Activated CD4-positive, alpha-beta T cell treated with anti-CD3 and anti-CD28 coated beads for 36 hours (primary cell): ENCODE measurements at regions not wholly inside any gene's neighbourhood (a gene's known extent, or its start where the extent isn't known, plus 50 kb on each side); places are given as distances from the start of the nearest gene placed in this dataset.
A peak's percentile ranks its signal among the peaks of the same experiment; 100 is the strongest.
"Not testable (repeated sequence)": the region's sequence is repeated elsewhere in the genome, so short reads cannot be mapped to it uniquely, and the experiment has no call there.

ENCODE experiments used
- ATAC-seq: fragments of 200-7000 bp; cut with Tn5 transposase; one replicate; pipeline ENCODE4 v1.10.0; 2021; ENCODE audit warnings: mild to moderate bottlenecking, moderate library complexity
- CTCF ChIA-PET: fragments of 350-600 bp; sonication (Branson Sonifier 250); formaldehyde crosslinking; loops from one replicate; lab custom pipeline; 2021; ENCODE audit warnings: antibody characterized with exemption; lab: Charles Lee
- POLR2A ChIA-PET: fragments of 350-600 bp; sonication (Branson Sonifier 250); formaldehyde crosslinking; loops from one replicate; lab custom pipeline; 2021; ENCODE audit warnings: antibody characterized with exemption, inconsistent platforms; lab: Charles Lee
- DNase-seq: peaks from one replicate; pipeline ENCODE4 v3.0.0-alpha.2; 2020
- H3K27ac Mint-ChIP-seq: one replicate; pipeline ENCODE4 v1.8.0; 2021; ENCODE audit warnings: mixed read lengths
- H3K27me3 Mint-ChIP-seq: one replicate; pipeline ENCODE4 v1.8.0; 2021; ENCODE audit warnings: mixed read lengths
- H3K36me3 Mint-ChIP-seq: one replicate; pipeline ENCODE4 v1.8.0; 2021; ENCODE audit warnings: low read depth, mixed read lengths
- H3K4me1 Mint-ChIP-seq: one replicate; pipeline ENCODE4 v1.8.0; 2021; ENCODE audit warnings: mixed read lengths
- H3K4me3 Mint-ChIP-seq: one replicate; pipeline ENCODE4 v1.8.0; 2021; ENCODE audit warnings: mild to moderate bottlenecking, moderate library complexity, mixed read lengths
- H3K9me3 Mint-ChIP-seq: one replicate; pipeline ENCODE4 v1.8.0; 2021; ENCODE audit warnings: low read depth, mixed read lengths
- intact Hi-C, 2 experiments: fragments of 100-400 bp; cut with DNase I in 1 of 2; cut with micrococcal nuclease in 1 of 2; formaldehyde crosslinking; loops; one replicate each; pipeline versions ENCODE4 v1.14.2 to v1.15.1; 2022 to 2024; cut with DNase I, micrococcal nuclease

- intact Hi-C loops, result no loop called here
- Mint-ChIP-seq H3K9me3 (no peaks in the 10 kb centered on the region), H3K36me3 (no peaks in the 10 kb centered on the region), H3K27ac (no peak overlapping the region), H3K4me1 (no peaks in the 10 kb centered on the region), H3K27me3 (no peaks in the 10 kb centered on the region), H3K4me3 (no peak overlapping the region)
- ChIA-PET CTCF (no interaction called here), POLR2A (no interaction called here)
- no peak for DNase-seq
- ATAC-seq, result no peak
Measured at GRCh38 chrX:115913575-115913974, 257.0 kb upstream of the AGTR2 start.

DNA sequence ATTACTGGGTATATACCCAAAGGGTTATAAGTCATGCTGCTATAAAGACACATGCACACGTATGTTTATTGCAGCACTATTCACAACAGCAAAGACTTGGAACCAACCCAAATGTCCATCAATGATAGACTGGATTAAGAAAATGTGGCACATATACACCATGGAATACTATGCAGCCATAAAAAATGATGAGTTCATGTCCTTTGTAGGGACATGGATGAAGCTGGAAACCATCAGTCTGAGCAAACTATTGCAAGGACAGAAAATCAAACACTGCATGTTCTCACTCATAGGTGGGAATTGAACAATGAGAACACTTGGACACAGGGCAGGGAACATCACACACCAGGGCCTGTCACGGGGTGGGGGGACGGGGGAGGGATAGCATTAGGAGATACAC lies 254.9 kb upstream of the AGTR2 start:
- H3K27me3 Mint-ChIP-seq, H3K4me3 Mint-ChIP-seq, CTCF ChIA-PET, H3K4me1 Mint-ChIP-seq, intact Hi-C loops, H3K36me3 Mint-ChIP-seq, POLR2A ChIA-PET, ATAC-seq, H3K27ac Mint-ChIP-seq, DNase-seq, H3K9me3 Mint-ChIP-seq: not testable (repeated sequence)

GRCh38 chrX:115929480-115929879 lies 241.1 kb upstream of the AGTR2 start:
- Mint-ChIP-seq H3K36me3 (no peaks in the 10 kb centered on the region), H3K4me1 (no peaks in the 10 kb centered on the region), H3K27me3 (no peaks in the 10 kb centered on the region), H3K9me3 (peaks cover 5% of the 10 kb centered on the region), H3K4me3 (no peak overlapping the region), H3K27ac (no peak overlapping the region)
- no peak for ATAC-seq
- intact Hi-C loops, result no loop called here
- DNase-seq, result no peak
- POLR2A ChIA-PET, result no interaction called here
- CTCF ChIA-PET, result no interaction called here

- no peak for ATAC-seq
- no peak for DNase-seq
- CTCF ChIA-PET, result no interaction called here
- Mint-ChIP-seq H3K9me3 (no peaks in the 10 kb centered on the region), H3K27me3 (no peaks in the 10 kb centered on the region), H3K4me3 (no peak overlapping the region), H3K36me3 (no peaks in the 10 kb centered on the region), H3K4me1 (no peaks in the 10 kb centered on the region), H3K27ac (no peak overlapping the region)
- POLR2A ChIA-PET, result no interaction called here
- intact Hi-C loops, result no loop called here
Measured at GRCh38 chrX:115936008-115936407, 234.5 kb upstream of the AGTR2 start.

GRCh38 chrX:115939070-115939469 lies 231.5 kb upstream of the AGTR2 start:
- ChIA-PET CTCF (no interaction called here), POLR2A (no interaction called here)
- no peak overlapping the region for H3K4me3 Mint-ChIP-seq
- no peak overlapping the region for H3K27ac Mint-ChIP-seq
- no peaks in the 10 kb centered on the region for H3K27me3 Mint-ChIP-seq
- no peak for DNase-seq
- intact Hi-C loops, result no loop called here
- ATAC-seq, result no peak
- no peaks in the 10 kb centered on the region for H3K4me1 Mint-ChIP-seq
- no peaks in the 10 kb centered on the region for H3K36me3 Mint-ChIP-seq
- no peaks in the 10 kb centered on the region for H3K9me3 Mint-ChIP-seq

DNA sequence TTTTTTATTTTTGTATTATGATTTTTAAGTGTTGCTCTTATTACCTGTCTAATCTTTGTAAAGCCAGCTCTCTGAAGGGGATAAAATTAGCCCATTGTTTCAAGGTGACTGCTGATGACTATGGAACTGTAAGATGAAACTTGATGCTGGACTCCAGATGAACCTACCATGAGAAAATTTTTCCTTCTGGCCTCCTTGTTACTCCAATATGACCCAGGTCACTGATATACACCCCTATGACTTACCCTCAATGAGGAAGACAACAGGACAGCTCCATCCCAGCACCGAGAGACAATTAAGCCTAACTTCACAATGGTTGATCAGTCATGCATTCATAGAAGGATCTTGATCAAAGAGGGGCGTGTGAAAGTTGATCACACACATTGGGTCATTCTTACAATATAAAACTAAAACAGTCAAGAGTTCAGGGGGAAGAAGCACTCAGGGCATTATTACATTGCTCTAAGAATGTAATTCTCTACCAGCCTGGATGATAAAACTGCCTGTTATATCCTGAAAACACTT lies 230.8 kb upstream of the AGTR2 start:
- Mint-ChIP-seq H3K4me3 (no peak overlapping the region), H3K27me3 (no peaks in the 10 kb centered on the region), H3K9me3 (no peaks in the 10 kb centered on the region), H3K27ac (no peak overlapping the region), H3K36me3 (no peaks in the 10 kb centered on the region), H3K4me1 (no peaks in the 10 kb centered on the region)
- intact Hi-C loops, result no loop called here
- ATAC-seq (no peak), DNase-seq (no peak)
- POLR2A ChIA-PET, result no interaction called here
- CTCF ChIA-PET, result no interaction called here

DNA sequence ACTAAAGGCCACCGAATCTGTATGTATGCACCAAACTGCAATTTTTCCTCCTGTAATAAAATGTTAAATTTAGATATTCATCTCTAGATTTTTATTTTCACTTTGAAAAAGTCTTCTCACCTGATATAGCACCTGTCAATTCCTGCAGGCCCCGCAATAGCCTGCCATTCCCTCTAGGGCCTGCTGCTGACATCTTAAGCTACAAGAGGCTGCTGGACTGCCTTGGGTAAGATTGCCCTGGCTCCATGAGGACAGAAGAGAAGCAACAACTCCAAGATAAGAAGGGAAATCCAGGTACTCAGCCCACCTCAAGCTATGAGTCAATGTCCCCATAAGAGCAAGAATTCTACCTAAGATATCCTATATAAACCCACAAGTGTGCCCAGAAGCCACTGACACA lies 230.2 kb upstream of the AGTR2 start:
- no peaks in the 10 kb centered on the region for H3K36me3 Mint-ChIP-seq
- H3K27me3 Mint-ChIP-seq, result no peaks in the 10 kb centered on the region
- POLR2A ChIA-PET, result no interaction called here
- CTCF ChIA-PET, result no interaction called here
- ATAC-seq, result no peak
- H3K27ac Mint-ChIP-seq, result no peak overlapping the region
- H3K9me3 Mint-ChIP-seq, result no peaks in the 10 kb centered on the region
- no peaks in the 10 kb centered on the region for H3K4me1 Mint-ChIP-seq
- intact Hi-C loops, result no loop called here
- no peak overlapping the region for H3K4me3 Mint-ChIP-seq
- no peak for DNase-seq

DNA sequence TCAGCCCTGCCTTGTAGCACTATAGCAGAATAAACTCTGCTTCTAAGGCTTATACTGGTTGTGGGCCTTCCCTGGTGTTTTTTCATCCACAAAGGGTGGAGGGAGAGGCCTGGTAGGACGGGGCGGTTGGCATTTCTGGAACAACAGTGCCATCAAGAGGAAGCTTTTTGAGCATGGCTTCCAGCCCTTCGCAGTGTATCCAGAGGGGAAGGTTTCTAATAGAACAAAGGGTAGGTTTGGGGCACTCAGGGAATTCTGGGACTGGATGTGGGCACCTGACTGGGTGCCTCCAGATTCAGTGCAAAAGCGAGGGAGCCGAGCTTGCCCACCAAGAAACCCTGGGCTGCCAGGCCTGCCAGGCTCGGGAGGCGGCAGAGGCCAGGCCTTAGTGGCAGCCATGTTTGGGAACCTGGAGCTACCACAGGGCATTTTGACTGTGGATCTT lies 229.6 kb upstream of the AGTR2 start:
- ATAC-seq, result no peak
- intact Hi-C loops, result no loop called here
- no peaks in the 10 kb centered on the region for H3K9me3 Mint-ChIP-seq
- DNase-seq, result peak; percentile 10
- H3K4me3 Mint-ChIP-seq, result no peak overlapping the region
- CTCF ChIA-PET, result no interaction called here
- POLR2A ChIA-PET, result no interaction called here
- H3K4me1 Mint-ChIP-seq, result no peaks in the 10 kb centered on the region
- H3K27ac Mint-ChIP-seq, result no peak overlapping the region
- no peaks in the 10 kb centered on the region for H3K36me3 Mint-ChIP-seq
- H3K27me3 Mint-ChIP-seq, result no peaks in the 10 kb centered on the region

DNA sequence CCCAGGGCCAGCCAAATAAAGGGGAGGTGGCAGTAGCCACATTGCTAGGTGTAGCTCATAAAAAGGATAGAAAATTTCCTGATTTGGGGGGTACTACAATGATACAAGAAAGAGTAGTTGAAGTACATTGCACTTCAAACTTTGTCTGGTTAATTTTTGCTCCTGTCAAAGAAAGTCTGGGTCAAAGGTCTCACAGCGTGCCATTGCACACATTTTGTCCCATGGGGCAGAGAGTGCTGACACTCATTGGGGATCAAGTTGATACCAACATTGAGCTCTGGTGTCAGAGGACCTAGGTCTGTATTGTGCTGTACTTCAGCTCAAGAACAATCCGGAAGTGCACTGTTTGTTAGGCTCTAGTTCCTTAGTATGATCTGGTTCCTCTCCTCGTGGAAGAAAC lies 229.2 kb upstream of the AGTR2 start:
- H3K4me1 Mint-ChIP-seq, result no peaks in the 10 kb centered on the region
- no peaks in the 10 kb centered on the region for H3K9me3 Mint-ChIP-seq
- CTCF ChIA-PET, result no interaction called here
- no peak overlapping the region for H3K4me3 Mint-ChIP-seq
- no peak for DNase-seq
- no peaks in the 10 kb centered on the region for H3K27me3 Mint-ChIP-seq
- no peak overlapping the region for H3K27ac Mint-ChIP-seq
- POLR2A ChIA-PET, result no interaction called here
- no peaks in the 10 kb centered on the region for H3K36me3 Mint-ChIP-seq
- intact Hi-C loops, result no loop called here
- no peak for ATAC-seq

- Mint-ChIP-seq H3K9me3 (no peaks in the 10 kb centered on the region), H3K4me3 (no peak overlapping the region), H3K27ac (no peak overlapping the region), H3K36me3 (no peaks in the 10 kb centered on the region), H3K4me1 (no peaks in the 10 kb centered on the region), H3K27me3 (no peaks in the 10 kb centered on the region)
- DNase-seq (no peak), ATAC-seq (no peak)
- CTCF ChIA-PET, result no interaction called here
- intact Hi-C loops, result no loop called here
- POLR2A ChIA-PET, result no interaction called here
Measured at GRCh38 chrX:115946059-115946458, 224.5 kb upstream of the AGTR2 start.

- Mint-ChIP-seq H3K9me3 (no peaks in the 10 kb centered on the region), H3K27me3 (no peaks in the 10 kb centered on the region), H3K4me1 (no peaks in the 10 kb centered on the region), H3K4me3 (no peak overlapping the region), H3K36me3 (no peaks in the 10 kb centered on the region), H3K27ac (no peak overlapping the region)
- DNase-seq, result no peak
- intact Hi-C loops, result no loop called here
- ChIA-PET POLR2A (no interaction called here), CTCF (no interaction called here)
- ATAC-seq, result no peak
Measured at GRCh38 chrX:115948018-115948923, 222.3 kb upstream of the AGTR2 start.
